A673 (cell line): ENCODE measurements at regions not wholly inside any gene's neighbourhood (a gene's known extent, or its start where the extent isn't known, plus 50 kb on each side); places are given as distances from the start of the nearest gene placed in this dataset.
"Not testable (repeated sequence)": the region's sequence is repeated elsewhere in the genome, so short reads cannot be mapped to it uniquely, and the experiment has no call there.

Source experiments
- CTCF ChIP-seq: fragments of 300-800, 200-600 bp; sonication (generic); conservative IDR thresholded peaks from 2 replicates; pipeline ENCODE4 v1.5.1; 2017; ENCODE audit warnings: low read depth, mild to moderate bottlenecking, antibody characterized with exemption, low read length, moderate library complexity, mixed read lengths
- EZH2 ChIP-seq: fragments of 200-600 bp; sonication (generic); IDR thresholded peaks from 2 replicates; pipeline ENCODE4 v1.6.1; 2017; ENCODE audit warnings: borderline replicate concordance, low read depth, mild to moderate bottlenecking, mixed read lengths, antibody characterized with exemption, low read length; ENCODE audit not compliant: poor library complexity, severe bottlenecking

GRCh38 chr4:3625286-3625875 lies 93.2 kb upstream of the LRPAP1 start:
- not testable (repeated sequence) for TF ChIP-seq CTCF, EZH2
